ENCODE measurements at regions not wholly inside any gene's neighbourhood (a gene's known extent, or its start where the extent isn't known, plus 50 kb on each side); places are given as distances from the start of the nearest gene placed in this dataset.

- TF ChIP-seq CTCF (conservative IDR thresholded peaks at IDR 0.05), result no peak
Observed at GRCh38 chr9:81150016-81150625, 539.2 kb downstream of the TLE1 start.

More at GRCh38 chr9:81150016-81150625, 539.2 kb downstream of the TLE1 start:
- no peaks in the 10 kb centered on the region for H4K20me1 ChIP-seq (ENCODE audit: control insufficient read depth, insufficient read depth, insufficient read length)
- no peak overlapping the region for H3K23ac ChIP-seq (ENCODE audit: insufficient read length, low read depth, low read length)
- Mint-ChIP-seq H3K4me3 (no peak overlapping the region), H3K36me3 (ENCODE audit: insufficient read depth in 1 of 3, low read depth in 3 of 3) (peaks cover 0 to 1% (median 0%) of the 10 kb centered on the region in 3 experiments; a peak in 2 of 7 replicates), H3K27ac (no peak overlapping the region), H3K4me1 (peaks cover 0 to 5% of the 10 kb centered on the region in 2 experiments; a peak in 2 of 4 replicates), H3K9me3 (peaks cover 6 to 8% of the 10 kb centered on the region in 2 experiments; a peak in 4 of 5 replicates), H3K27me3 (ENCODE audit: low read depth) (no peaks in the 10 kb centered on the region)
- no peak overlapping the region for H3K4ac ChIP-seq (ENCODE audit: low read depth, low read length)
- no peak overlapping the region for H2AK5ac ChIP-seq (ENCODE audit: insufficient read length, low read length)
- no peaks in the 10 kb centered on the region for H3K23me2 ChIP-seq (ENCODE audit: insufficient read length, low read depth, low read length, poor library complexity, severe bottlenecking)
- no CpG with 5 or more reads among the region's 2 CpGs for WGBS (ENCODE audit: extremely low coverage, insufficient read length, low lambda C conversion rate)
- no peak overlapping the region for H3K14ac ChIP-seq (ENCODE audit: insufficient read depth, low read length)
- no peaks in the 10 kb centered on the region for H3K27me3 ChIP-seq (ENCODE audit: insufficient read depth, low read length)
- H4K8ac ChIP-seq (replicated peaks; ENCODE audit: insufficient read length, low read depth, low read length), result no peak overlapping the region
- H2BK5ac ChIP-seq (ENCODE audit: insufficient read length, low read length), result no peak overlapping the region
- H3K9ac ChIP-seq (ENCODE audit: extremely low read depth, insufficient read length, low read length), result no peak overlapping the region
- H2BK12ac ChIP-seq (ENCODE audit: insufficient read length, low read depth, low read length), result no peak overlapping the region
- no peaks in the 10 kb centered on the region for H3K79me2 ChIP-seq (ENCODE audit: insufficient read depth, low read length)
- no peaks in the 10 kb centered on the region for H3K4me1 ChIP-seq (ENCODE audit: insufficient read depth, low read length)
- H2AFZ ChIP-seq (ENCODE audit: low read length), result no peak overlapping the region
- H3T11ph ChIP-seq (ENCODE audit: low read length), result no peak overlapping the region
- H3K9me3 ChIP-seq (ENCODE audit: control insufficient read depth, low read depth, low read length), result no peaks in the 10 kb centered on the region
- DNase-seq, result no peak
- H4K91ac ChIP-seq (ENCODE audit: insufficient read length, low read depth, low read length), result no peak overlapping the region
- H3K4me2 ChIP-seq (ENCODE audit: insufficient read depth, insufficient read length, low read length), result no peak overlapping the region
- H3K27ac ChIP-seq (ENCODE audit: insufficient read length, low read depth, low read length), result no peak overlapping the region
- no peak overlapping the region for H3K56ac ChIP-seq (ENCODE audit: insufficient read length, low read depth, low read length)
- no peak overlapping the region for H2BK120ac ChIP-seq (ENCODE audit: low read depth, low read length, poor library complexity, severe bottlenecking)
- H2BK15ac ChIP-seq (ENCODE audit: low read depth, low read length), result no peak overlapping the region
- no peak overlapping the region for H3K18ac ChIP-seq (ENCODE audit: insufficient read length, low read depth, low read length)
- H4K5ac ChIP-seq (ENCODE audit: insufficient read length, low read depth, low read length), result no peak overlapping the region
- H3K79me1 ChIP-seq (ENCODE audit: insufficient read depth, low read depth, low read length, poor library complexity, severe bottlenecking), result no peaks in the 10 kb centered on the region
- no peak overlapping the region for H2BK20ac ChIP-seq (ENCODE audit: low read depth, low read length, poor library complexity, severe bottlenecking)

Measured in H9 (cell line).